OCI-LY3 (cell line): ENCODE measurements at regions not wholly inside any gene's neighbourhood (a gene's known extent, or its start where the extent isn't known, plus 50 kb on each side); places are given as distances from the start of the nearest gene placed in this dataset.

ENCODE experiments used
- EZH2phosphoT487 ChIP-seq: fragments of 200-600 bp; shearing (Covaris generic); IDR thresholded peaks from 2 replicates; pipeline ENCODE4 v1.6.1; 2018; ENCODE audit warnings: antibody characterized with exemption, mixed run types, low read depth
- TF ChIP-seq, protein P1 (sequence below): fragments of 200-600, 300-600 bp; sonication (generic); IDR thresholded peaks from 2 replicates; pipeline ENCODE4 v1.5.1; 2014; ENCODE audit warnings: antibody characterized with exemption, low read length, low read depth

DNA sequence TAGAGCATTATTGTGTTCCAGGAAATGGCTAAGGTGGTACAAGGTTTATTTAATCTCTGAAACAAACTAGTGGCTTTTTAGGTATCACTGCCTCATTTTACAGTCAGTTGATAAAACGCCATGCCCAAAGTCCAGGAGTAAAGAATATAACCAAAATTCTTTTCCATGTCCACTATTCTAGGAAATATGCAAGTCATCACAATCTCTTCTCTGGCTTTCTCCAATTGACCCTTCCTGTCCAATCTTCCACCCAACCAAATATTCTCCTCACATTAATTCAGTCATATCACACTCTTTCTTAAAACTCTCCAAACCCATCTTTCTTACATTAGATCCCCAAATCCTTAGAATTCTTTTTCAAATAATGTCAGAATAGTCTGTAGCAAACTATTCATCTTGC lies 1110.0 kb upstream of the CDH8 start:
- TF ChIP-seq, protein P1, sequence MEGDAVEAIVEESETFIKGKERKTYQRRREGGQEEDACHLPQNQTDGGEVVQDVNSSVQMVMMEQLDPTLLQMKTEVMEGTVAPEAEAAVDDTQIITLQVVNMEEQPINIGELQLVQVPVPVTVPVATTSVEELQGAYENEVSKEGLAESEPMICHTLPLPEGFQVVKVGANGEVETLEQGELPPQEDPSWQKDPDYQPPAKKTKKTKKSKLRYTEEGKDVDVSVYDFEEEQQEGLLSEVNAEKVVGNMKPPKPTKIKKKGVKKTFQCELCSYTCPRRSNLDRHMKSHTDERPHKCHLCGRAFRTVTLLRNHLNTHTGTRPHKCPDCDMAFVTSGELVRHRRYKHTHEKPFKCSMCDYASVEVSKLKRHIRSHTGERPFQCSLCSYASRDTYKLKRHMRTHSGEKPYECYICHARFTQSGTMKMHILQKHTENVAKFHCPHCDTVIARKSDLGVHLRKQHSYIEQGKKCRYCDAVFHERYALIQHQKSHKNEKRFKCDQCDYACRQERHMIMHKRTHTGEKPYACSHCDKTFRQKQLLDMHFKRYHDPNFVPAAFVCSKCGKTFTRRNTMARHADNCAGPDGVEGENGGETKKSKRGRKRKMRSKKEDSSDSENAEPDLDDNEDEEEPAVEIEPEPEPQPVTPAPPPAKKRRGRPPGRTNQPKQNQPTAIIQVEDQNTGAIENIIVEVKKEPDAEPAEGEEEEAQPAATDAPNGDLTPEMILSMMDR: no peak
- TF ChIP-seq EZH2phosphoT487: no peak
